ENCODE measurements at regions not wholly inside any gene's neighbourhood (a gene's known extent, or its start where the extent isn't known, plus 50 kb on each side); places are given as distances from the start of the nearest gene placed in this dataset.
A peak's percentile ranks its signal among the peaks of the same experiment; 100 is the strongest.
"Not testable (repeated sequence)": the region's sequence is repeated elsewhere in the genome, so short reads cannot be mapped to it uniquely, and the experiment has no call there.

DNA sequence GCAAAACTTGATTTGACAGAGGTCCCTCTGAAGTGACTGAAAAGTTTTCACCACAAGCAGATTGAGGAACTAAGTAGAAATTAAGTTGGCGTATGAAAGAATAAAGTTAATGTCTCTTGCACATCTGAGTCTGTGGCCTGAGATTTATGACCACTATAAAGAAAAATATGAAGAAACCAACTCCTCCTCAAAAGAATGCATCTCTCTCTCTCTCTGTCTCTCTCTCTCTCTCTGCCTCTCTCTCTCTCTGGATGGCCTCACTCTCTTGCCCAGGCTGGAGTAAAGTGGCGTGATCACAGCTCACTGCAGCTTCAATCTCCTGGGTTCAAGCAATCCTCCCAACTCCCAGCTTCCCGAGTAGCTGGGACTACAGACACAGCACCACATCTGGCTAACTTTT, 55.2 kb downstream of the RPL22L1 start:
- no peak overlapping the region for H3K27ac ChIP-seq (ENCODE audit: low read length)
- no peaks in the 10 kb centered on the region for H3K4me1 ChIP-seq (ENCODE audit: control insufficient read depth, insufficient read depth, low read length)
- no peaks in the 10 kb centered on the region for H3K9me3 ChIP-seq (ENCODE audit: control insufficient read depth, low read length)
- no peak for ATAC-seq
- intact Hi-C loops (cut with DNase I), result loop anchor here (5.0 to 10.0 kb wide), 3 partner anchors 260 to 400 kb away; partner anchors contain the start of gene CLDN11 (in 4 of the 4)
- no peaks in the 10 kb centered on the region for H3K27me3 ChIP-seq (ENCODE audit: control insufficient read depth, insufficient read depth)
- DNase-seq, result no peak
- H3K4me3 ChIP-seq (ENCODE audit: low read length), result no peak overlapping the region
- 86% methylated on average over 3 of the region's 3 CpGs for WGBS

DNA sequence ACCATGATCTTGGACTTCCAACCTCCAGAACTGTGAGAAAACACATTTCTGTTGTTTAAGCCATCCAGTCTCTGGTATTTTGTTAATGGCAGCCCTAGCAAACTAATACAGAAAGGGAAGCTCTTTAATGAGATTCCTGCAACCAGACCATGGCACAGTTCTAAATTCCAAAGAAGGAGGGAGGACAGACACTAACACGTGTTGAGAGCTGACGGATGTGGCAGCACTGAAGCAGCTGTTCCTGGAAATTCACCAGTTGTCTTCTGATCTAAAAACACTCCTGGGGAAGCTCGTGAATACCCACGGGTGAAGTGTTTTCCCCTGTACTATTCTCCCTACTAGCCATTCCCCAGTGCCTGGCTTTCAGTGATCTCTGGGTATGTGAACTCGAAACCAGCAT, 56.7 kb downstream of the RPL22L1 start:
- intact Hi-C loops (cut with DNase I), result loop anchor here (5.0 to 10.0 kb wide), 3 partner anchors 258 to 398 kb away; partner anchors contain the start of gene CLDN11 (in 4 of the 4)
- H3K27me3 ChIP-seq (ENCODE audit: control insufficient read depth, insufficient read depth), result no peaks in the 10 kb centered on the region
- DNase-seq (no peak), ATAC-seq (peak in 1 of 2 donors; percentile 50)
- H3K9me3 ChIP-seq (ENCODE audit: control insufficient read depth, low read length), result no peaks in the 10 kb centered on the region
- no peak overlapping the region for H3K4me3 ChIP-seq (ENCODE audit: low read length)
- WGBS, result 49% methylated on average over 5 of the region's 5 CpGs
- no peak overlapping the region for H3K27ac ChIP-seq (ENCODE audit: low read length)
- H3K4me1 ChIP-seq (ENCODE audit: control insufficient read depth, insufficient read depth, low read length), result no peaks in the 10 kb centered on the region

DNA sequence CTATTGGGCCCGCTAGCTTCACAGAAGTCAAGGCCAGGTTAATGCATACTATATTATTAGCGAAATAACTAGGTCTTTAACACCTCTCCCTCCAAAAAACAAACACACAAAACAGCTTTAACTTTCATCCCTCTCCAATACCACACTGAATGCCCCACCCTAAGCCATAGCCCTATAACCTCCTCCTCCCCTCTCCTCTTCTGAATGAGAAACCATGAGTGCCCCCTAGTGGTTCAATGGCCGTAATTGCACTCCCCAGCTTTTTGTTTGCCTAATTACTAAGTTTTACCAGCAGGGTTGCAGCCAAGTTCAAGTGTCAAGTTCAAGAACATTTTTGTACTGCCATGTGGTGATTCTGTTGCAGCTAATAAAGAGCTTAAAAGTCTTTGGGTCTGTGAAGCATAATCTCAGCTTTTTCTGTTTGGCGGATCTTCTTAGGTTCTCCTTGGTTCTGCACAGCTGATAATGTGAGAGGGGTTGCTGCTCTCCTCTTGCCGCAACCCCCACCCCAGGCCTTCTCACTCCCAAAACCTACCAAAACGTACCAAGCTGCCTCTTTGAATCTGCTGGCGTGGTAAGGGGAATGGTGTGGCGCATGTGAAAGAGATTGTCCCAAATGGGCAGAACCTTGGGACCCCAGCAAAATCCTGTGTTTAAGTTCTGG, 57.9 kb downstream of the RPL22L1 start:
- DNase-seq (peak; percentile 40 to 77 (median 63)), ATAC-seq (peak; percentile 74 to 86)
- Histone ChIP-seq H3K9me3 (ENCODE audit: control insufficient read depth, low read length) (no peaks in the 10 kb centered on the region), H3K4me3 (ENCODE audit: low read length) (no peak overlapping the region), H3K27me3 (ENCODE audit: control insufficient read depth, insufficient read depth) (no peaks in the 10 kb centered on the region), H3K27ac (ENCODE audit: low read length) (no peak overlapping the region), H3K4me1 (ENCODE audit: control insufficient read depth, insufficient read depth, low read length) (no peaks in the 10 kb centered on the region)
- intact Hi-C loops (cut with DNase I), result loop anchor here (5.0 to 10.0 kb wide), 3 partner anchors 257 to 397 kb away; partner anchors contain the start of gene CLDN11 (in 4 of the 4)
- 65% methylated on average over 8 of the region's 8 CpGs for WGBS

DNA sequence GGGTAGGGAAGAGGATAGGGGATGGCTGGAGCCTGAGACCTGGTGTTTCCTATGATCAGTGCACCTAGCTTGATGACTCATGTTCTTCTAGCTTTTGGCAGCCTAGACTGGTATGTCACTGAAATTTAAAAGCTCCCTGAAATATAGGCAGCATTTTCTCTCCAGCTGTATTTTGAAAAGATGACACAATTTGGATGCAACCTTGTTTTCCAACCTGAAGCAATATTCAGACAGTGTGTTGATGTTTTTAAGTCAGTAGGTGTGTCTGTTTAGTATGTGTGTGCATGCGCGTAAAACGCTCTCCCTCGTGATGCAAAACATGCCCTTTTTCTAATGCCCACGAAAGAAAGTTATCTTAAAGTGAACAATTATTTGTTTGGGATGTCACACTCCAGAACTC, 58.5 kb downstream of the RPL22L1 start:
- Histone ChIP-seq H3K4me3 (ENCODE audit: low read length) (no peak overlapping the region), H3K9me3 (ENCODE audit: control insufficient read depth, low read length) (no peaks in the 10 kb centered on the region), H3K27me3 (ENCODE audit: control insufficient read depth, insufficient read depth) (no peaks in the 10 kb centered on the region), H3K4me1 (ENCODE audit: control insufficient read depth, insufficient read depth, low read length) (no peaks in the 10 kb centered on the region), H3K27ac (ENCODE audit: low read length) (no peak overlapping the region)
- intact Hi-C loops (cut with DNase I), result loop anchor here (5.0 to 10.0 kb wide), 3 partner anchors 257 to 397 kb away; partner anchors contain the start of gene CLDN11 (in 4 of the 4)
- WGBS, result 81% methylated on average over 5 of the region's 5 CpGs
- no peak for DNase-seq
- ATAC-seq, result no peak

DNA sequence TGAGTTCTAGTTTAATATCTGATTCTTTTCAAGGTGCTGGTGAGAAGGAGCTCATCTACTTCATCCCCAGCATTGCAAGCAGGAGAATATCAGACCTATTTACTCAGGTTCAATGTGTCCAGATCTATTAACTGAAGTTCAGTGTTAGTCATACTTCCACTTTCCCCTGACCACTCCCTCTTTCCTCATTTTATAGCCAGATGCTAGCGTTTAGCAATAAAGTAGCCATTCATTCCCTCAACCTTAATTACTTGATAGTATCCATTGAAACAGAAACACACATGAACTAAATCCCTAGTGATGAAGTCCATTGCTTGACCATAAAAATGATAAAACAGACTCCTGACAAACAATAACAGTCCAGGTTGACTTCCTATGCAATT, 60.0 kb downstream of the RPL22L1 start:
- Histone ChIP-seq H3K9me3 (ENCODE audit: control insufficient read depth, low read length) (no peaks in the 10 kb centered on the region), H3K27ac (ENCODE audit: low read length) (no peak overlapping the region), H3K4me1 (ENCODE audit: control insufficient read depth, insufficient read depth, low read length) (no peaks in the 10 kb centered on the region), H3K4me3 (ENCODE audit: low read length) (no peak overlapping the region), H3K27me3 (ENCODE audit: control insufficient read depth, insufficient read depth) (no peaks in the 10 kb centered on the region)
- intact Hi-C loops (cut with DNase I), result loop anchor here (5.0 to 10.0 kb wide), 3 partner anchors 255 to 395 kb away; partner anchors contain the start of gene CLDN11 (in 4 of the 4)
- WGBS, result 29% methylated on average over 1 of the region's 1 CpG
- no peak for ATAC-seq
- DNase-seq, result no peak

DNA sequence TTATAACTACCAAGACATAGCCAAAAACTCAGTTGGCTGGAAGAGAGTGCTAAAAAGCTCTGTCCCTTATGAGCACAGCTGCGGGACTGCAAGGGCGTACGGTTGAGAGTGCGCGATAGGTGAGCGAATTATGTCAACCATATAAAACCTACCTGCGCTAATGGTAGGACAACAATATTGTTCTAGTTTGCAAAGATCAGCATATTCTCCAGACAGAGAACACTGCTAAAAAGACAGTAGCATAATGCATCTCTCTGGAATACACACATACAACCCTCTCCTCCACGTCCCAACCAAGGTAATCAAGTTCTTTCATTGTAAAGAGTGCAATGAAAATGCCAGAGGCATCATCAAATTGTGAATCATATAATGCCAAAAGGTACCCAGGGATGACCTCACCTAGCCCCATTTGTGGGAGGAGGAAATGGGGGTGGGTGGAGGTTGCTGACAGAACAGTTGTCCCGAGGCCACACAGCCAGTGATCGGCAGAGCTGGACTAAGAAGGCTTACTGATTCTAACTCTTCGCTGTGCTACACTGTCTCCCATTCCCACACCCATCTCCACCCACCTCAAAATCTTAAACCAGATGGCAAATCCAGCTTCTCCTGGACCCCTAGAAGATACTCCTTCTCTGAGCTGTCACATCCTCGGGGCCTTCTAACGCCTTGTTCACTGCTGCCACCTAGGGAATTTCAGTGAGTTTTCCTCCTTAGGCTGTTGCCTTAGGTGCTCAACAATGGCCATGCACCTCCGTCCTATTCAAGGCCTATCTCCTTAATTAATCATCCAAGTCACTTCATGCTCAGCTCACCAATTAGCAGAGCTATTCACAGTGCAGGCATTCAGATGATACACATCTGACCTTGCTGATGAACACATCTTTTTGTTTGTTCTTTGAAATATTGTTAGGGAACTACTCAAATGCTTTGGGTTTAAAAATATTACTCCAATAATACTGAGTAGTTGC, 60.7 kb downstream of the RPL22L1 start:
- DNase-seq (no peak), ATAC-seq (peak; percentile 66 to 68)
- intact Hi-C loops (cut with DNase I), result no loop called here
- Histone ChIP-seq H3K27me3 (ENCODE audit: control insufficient read depth, insufficient read depth) (no peaks in the 10 kb centered on the region), H3K4me1 (ENCODE audit: control insufficient read depth, insufficient read depth, low read length) (no peaks in the 10 kb centered on the region), H3K4me3 (ENCODE audit: low read length) (no peak overlapping the region), H3K9me3 (ENCODE audit: control insufficient read depth, low read length) (no peaks in the 10 kb centered on the region), H3K27ac (ENCODE audit: low read length) (no peak overlapping the region)
- 74% methylated on average over 14 of the region's 14 CpGs for WGBS

DNA sequence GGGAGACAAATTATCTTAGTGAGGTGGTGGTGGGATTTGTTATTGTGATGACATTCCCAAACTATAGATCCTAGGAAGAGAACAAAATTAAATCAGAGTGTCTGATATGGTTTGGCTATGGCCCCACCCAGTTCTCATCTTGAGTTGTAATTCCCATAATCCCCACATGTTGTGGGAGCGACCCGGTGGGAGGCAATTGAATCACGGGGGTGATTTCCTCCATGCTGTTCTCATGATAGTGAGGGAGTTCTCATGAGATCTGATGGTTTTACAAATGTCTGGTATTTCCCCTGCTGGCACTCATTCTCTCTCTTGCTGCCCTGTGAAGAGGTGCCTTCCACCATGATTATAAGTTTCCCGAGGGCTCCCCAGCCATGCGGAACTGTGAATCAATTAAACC, 62.0 kb downstream of the RPL22L1 start:
- Histone ChIP-seq H3K27me3 (ENCODE audit: control insufficient read depth, insufficient read depth) (no peaks in the 10 kb centered on the region), H3K4me1 (ENCODE audit: control insufficient read depth, insufficient read depth, low read length) (no peaks in the 10 kb centered on the region), H3K27ac (ENCODE audit: low read length) (no peak overlapping the region), H3K9me3 (ENCODE audit: control insufficient read depth, low read length) (no peaks in the 10 kb centered on the region), H3K4me3 (ENCODE audit: low read length) (no peak overlapping the region)
- no peak for ATAC-seq
- DNase-seq, result no peak
- WGBS, result 76% methylated on average over 5 of the region's 5 CpGs
- intact Hi-C loops (cut with DNase I), result no loop called here

DNA sequence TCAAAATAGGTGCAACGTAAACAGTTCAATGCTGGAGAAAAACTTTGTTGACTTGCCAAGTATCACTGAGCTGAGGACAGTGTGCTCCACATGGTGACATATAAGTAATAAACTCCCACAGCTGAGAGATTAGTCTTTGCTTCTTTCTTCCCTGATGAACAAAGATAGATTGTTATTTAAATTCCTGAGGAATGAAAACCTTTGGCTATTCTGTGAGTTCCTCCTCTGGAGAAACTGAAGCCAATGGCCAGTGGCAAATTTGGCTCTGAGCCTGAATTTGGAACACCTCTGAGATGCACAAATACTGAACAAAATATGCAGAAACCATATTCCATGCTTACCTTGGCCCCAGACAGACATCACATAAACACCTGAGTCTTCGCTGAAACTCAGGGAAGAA, 63.3 kb downstream of the RPL22L1 start:
- intact Hi-C loops (cut with DNase I), result no loop called here

DNA sequence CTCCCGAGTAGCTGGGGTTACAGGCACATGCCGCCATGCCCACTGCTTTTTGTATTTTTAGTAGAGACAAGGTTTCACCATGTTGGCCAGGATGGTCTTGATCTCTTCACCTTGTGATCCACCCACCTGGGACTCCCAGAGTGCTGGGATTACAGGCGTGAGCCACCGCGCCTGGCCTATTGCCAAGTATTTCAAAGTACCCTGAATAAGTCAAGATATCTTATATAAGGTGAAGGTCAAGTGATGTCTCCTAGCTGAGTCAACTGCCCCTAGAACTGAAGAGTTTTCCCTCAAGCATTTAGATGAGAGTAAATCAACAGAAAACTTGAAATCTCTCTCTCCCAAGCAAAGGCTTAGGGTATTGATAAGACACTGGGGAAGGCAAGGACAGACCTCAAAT, 63.9 kb downstream of the RPL22L1 start:
- no peak overlapping the region for H3K27ac ChIP-seq (ENCODE audit: low read length)
- no peaks in the 10 kb centered on the region for H3K27me3 ChIP-seq (ENCODE audit: control insufficient read depth, insufficient read depth)
- ATAC-seq (no peak), DNase-seq (no peak)
- intact Hi-C loops (cut with DNase I), result no loop called here
- 89% methylated on average over 5 of the region's 5 CpGs for WGBS
- H3K4me1 ChIP-seq (ENCODE audit: control insufficient read depth, insufficient read depth, low read length), result no peaks in the 10 kb centered on the region
- no peak overlapping the region for H3K4me3 ChIP-seq (ENCODE audit: low read length)
- H3K9me3 ChIP-seq (ENCODE audit: control insufficient read depth, low read length), result no peaks in the 10 kb centered on the region

More for the DNA sequence above, 63.3 kb downstream of the RPL22L1 start:
- Histone ChIP-seq H3K27me3 (ENCODE audit: control insufficient read depth, insufficient read depth) (no peaks in the 10 kb centered on the region), H3K4me3 (ENCODE audit: low read length) (no peak overlapping the region), H3K27ac (ENCODE audit: low read length) (no peak overlapping the region), H3K9me3 (ENCODE audit: control insufficient read depth, low read length) (no peaks in the 10 kb centered on the region), H3K4me1 (ENCODE audit: control insufficient read depth, insufficient read depth, low read length) (no peaks in the 10 kb centered on the region)
- ATAC-seq (no peak), DNase-seq (no peak)
- 98% methylated on average over 2 of the region's 2 CpGs for WGBS

DNA sequence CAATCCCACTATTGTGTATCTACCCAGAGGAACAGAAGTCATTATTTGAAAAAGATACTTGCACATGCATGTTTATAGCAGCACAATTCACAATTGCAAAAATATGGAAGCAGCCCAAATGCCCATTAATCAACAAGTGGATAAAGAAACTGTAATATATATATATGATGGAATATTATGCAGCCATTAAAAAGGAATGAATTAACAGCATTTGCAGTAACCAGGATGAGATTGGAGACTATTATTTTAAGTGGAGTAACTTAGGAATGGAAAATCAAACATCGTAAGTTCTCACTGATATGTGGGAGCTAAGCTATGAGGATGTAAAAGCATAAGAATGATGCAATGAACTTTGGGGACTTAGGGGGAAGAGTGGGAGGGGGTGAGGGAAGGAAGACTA, 64.7 kb downstream of the RPL22L1 start:
- intact Hi-C loops (cut with DNase I); H3K4me3 ChIP-seq (ENCODE audit: low read length); H3K9me3 ChIP-seq (ENCODE audit: control insufficient read depth, low read length); DNase-seq; H3K27me3 ChIP-seq (ENCODE audit: control insufficient read depth, insufficient read depth); H3K27ac ChIP-seq (ENCODE audit: low read length); H3K4me1 ChIP-seq (ENCODE audit: control insufficient read depth, insufficient read depth, low read length); ATAC-seq: not testable (repeated sequence)
- WGBS, result 97% methylated on average over 1 of the region's 1 CpG

DNA sequence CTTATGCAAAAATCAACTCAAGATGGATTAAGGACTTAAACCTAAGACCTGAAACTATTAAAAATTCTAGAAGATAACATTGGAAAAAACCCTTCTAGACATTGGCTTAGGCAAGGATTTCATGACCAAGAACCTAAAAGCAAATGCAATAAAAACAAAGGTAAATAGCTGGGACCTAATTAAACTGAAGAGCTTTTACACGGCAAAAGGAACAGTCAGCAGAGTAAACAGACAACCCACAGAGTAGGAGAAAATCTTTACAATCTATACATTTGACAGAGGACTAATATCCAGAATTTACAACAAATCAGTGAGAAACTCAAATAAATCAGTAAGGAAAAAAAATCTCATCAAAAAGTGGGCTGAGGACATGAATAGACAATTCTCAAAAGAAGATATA, 65.4 kb downstream of the RPL22L1 start:
- DNase-seq; H3K4me1 ChIP-seq (ENCODE audit: control insufficient read depth, insufficient read depth, low read length); H3K4me3 ChIP-seq (ENCODE audit: low read length); H3K27ac ChIP-seq (ENCODE audit: low read length); intact Hi-C loops (cut with DNase I); H3K9me3 ChIP-seq (ENCODE audit: control insufficient read depth, low read length); ATAC-seq; H3K27me3 ChIP-seq (ENCODE audit: control insufficient read depth, insufficient read depth): not testable (repeated sequence)
- 81% methylated on average over 1 of the region's 1 CpG for WGBS
